ENCODE measurements at regions not wholly inside any gene's neighbourhood (a gene's known extent, or its start where the extent isn't known, plus 50 kb on each side); places are given as distances from the start of the nearest gene placed in this dataset.
A peak's percentile ranks its signal among the peaks of the same experiment; 100 is the strongest.

- DNase-seq = no peak
These were observed 64.4 kb upstream of the HRH1 start for GRCh38 chr3:11089931-11090330.

DNA sequence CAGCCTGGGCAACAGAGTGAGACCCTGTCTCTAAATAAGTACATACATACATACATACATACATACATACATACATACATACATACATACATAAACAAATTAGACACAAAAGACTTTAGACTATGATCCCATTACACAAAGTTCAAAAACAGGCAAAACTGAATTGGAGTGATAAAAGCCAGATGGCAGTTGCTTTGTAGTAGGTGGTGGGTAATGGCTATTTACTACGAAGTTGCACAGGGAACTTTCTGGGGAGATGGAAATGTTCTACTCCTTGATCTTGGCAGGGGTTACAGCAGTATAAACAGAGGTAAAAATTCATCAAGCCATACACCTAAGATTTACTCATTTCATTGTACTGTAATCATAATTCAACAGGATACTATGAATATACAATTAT lies 63.7 kb upstream of the HRH1 start:
- no peak for DNase-seq

DNA sequence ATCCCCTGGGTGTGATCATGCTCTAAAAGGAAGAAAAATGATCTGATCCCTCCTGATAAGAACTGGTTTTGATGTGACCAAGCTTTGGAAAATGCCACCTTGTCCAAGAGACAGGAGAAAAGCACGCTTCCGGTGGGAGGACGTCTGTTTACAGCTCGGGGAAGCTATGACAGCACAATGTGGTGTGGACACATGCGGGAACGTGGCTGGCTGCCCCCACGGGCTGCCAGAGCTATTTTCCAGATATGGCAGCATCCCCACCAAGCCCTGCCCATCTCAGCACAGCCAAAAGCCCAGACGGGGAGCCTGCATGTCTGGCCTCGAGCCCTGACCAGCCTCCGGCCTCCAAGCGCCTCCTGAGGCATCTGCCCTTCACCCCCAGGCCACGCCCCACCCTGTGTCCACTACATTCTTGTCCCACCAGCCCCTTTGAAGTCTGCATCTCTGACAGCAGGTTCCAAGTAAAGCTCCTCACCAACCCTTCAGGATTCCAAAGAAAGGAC lies 63.2 kb upstream of the HRH1 start:
- DNase-seq = no peak

DNA sequence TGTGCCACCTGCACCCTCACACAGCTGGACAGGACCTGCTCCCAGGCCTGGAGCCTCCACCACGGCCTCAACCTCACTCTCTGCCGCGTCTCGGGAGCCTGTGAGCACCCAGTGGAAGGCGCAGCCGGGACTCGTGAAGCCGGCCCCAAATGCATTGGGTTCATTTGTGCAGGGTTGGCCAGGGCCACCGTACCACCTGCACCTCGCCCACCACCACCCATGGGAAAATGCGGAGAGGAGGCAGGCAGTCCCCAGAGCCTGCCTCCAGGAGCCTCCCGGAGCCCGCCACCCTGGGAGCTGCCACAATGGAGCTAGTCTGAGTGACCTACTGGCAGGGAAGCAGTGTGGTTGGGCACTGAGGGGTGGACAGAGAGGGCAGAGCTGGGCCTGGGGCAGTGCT lies 62.5 kb upstream of the HRH1 start:
- no peak for DNase-seq

DNA sequence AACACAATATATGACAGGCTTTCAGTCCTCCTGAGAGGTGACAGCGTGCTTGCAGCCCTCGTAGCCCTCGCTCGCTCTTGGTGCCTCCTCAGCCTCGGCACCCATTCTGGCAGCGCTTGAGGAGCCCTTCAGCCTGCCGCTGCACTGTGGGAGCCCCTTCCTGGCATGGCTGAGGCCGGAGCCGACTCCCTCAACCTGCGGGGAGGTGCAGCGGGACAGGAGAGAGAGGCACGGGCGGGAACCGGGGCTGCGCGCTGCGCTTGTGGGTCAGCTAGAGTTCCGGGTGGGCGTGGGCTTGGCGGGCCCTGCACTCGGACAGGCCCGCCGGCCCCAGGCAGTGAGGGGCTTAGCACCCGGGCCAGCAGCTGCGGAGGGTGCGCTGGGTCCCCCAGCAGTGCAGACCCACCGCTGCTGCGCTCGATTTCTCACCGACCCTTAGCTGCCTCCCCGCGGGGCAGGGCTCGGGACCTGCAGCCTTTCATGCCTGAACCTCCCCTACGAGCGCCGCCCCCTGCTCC lies 60.4 kb upstream of the HRH1 start:
- DNase-seq = no peak

- no peak for DNase-seq
These were observed 58.4 kb upstream of the HRH1 start for GRCh38 chr3:11095932-11096265.

DNA sequence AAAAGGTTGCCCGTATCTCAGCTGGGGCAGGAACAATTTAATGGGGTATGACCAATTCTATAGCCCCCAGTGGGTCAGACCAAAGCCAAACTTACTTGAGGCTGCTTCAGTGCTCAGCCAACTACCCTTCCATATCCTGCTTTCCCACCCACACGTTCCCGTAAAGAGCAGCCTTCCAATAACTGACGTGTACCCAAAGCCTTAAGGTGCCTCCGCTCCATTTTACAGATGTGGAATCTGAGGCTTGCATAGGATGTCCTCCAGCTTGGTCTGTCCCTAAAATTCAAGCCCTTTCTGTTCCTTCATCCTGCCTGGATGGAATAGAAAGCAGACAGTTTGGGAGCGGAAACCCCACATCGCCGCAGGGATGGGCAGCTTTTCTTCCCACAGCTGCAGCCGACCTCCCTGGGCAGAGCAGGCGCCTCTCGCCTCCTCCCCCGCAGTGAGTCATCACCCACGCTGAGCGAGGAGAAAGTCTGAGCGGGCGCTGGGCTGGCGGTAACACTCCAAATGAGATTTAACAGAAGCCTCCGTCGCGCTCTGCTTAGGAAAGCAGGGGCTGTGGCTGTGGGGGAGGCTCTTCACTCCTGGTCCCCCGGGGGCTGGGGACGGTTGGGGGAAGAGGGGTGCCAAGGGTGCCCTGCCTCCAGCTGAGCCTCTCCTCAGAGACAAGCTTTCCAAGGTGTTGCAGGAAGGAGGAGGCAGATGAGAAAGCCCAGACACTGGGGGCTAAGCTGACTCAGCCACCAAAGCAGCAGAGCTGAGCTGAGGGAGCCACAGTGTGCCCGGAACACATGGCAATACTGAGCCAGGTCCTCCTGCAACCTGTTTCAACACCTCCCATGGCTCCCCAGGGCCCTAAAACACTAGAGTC lies 57.8 kb upstream of the HRH1 start:
- DNase-seq = peak in 34 of 51 donors; percentile 10 to 90 (median 44)

DNA sequence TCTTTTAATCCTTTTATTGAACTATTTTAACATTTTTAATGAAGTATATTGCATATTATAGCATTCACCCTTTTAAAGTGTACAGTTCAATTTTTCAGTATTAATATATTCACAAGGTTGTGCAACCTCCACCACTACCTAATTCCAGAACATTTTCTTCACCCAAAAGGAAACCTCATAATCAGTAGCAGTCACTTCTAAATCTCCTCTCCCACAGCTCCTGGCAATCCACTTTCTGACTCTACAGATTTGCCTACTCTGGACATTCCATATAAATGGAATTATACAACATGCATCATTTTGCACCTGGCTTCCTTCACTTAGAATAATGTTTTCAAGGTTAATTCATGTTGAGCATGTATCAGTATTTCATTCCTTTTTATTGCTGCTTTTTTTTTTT lies 55.0 kb upstream of the HRH1 start:
- no peak for DNase-seq
